Activated CD8-positive, alpha-beta T cell treated with anti-CD3 and anti-CD28 coated beads for 36 hours (primary cell): ENCODE measurements at regions not wholly inside any gene's neighbourhood (a gene's known extent, or its start where the extent isn't known, plus 50 kb on each side); places are given as distances from the start of the nearest gene placed in this dataset.
"Not testable (repeated sequence)": the region's sequence is repeated elsewhere in the genome, so short reads cannot be mapped to it uniquely, and the experiment has no call there.

Experiments
- ATAC-seq: fragments of 200-7000 bp; cut with Tn5 transposase; one replicate; pipeline ENCODE4 v1.10.0; 2021; ENCODE audit warnings: mild to moderate bottlenecking, moderate library complexity
- CTCF ChIA-PET: fragments of 350-600 bp; sonication (Branson Sonifier 250); formaldehyde crosslinking; loops from one replicate; lab custom pipeline; 2021; ENCODE audit warnings: antibody characterized with exemption; lab: Charles Lee
- POLR2A ChIA-PET: fragments of 350-600 bp; sonication (Branson Sonifier 250); formaldehyde crosslinking; loops from one replicate; lab custom pipeline; 2021; ENCODE audit warnings: antibody characterized with exemption; lab: Charles Lee
- DNase-seq: peaks from one replicate; pipeline ENCODE4 v3.0.0-alpha.2; 2020
- H3K27ac Mint-ChIP-seq: one replicate; pipeline ENCODE4 v1.8.0; 2021; ENCODE audit warnings: mild to moderate bottlenecking, mixed read lengths
- H3K27me3 Mint-ChIP-seq: one replicate; pipeline ENCODE4 v1.8.0; 2021; ENCODE audit warnings: mixed read lengths
- H3K36me3 Mint-ChIP-seq: one replicate; pipeline ENCODE4 v1.8.0; 2021; ENCODE audit warnings: low read depth, mixed read lengths
- H3K4me1 Mint-ChIP-seq: one replicate; pipeline ENCODE4 v1.8.0; 2021; ENCODE audit warnings: low read depth, mixed read lengths
- H3K4me3 Mint-ChIP-seq: one replicate; pipeline ENCODE4 v1.8.0; 2021; ENCODE audit warnings: mild to moderate bottlenecking, moderate library complexity, mixed read lengths
- H3K9me3 Mint-ChIP-seq: one replicate; pipeline ENCODE4 v1.8.0; 2021; ENCODE audit warnings: mixed read lengths
- CTCF ChIP-seq: fragments of 200-600 bp; IDR thresholded peaks from one replicate; pipeline ENCODE4 v1.8.0; 2022; ENCODE audit warnings: antibody characterized with exemption, mild to moderate bottlenecking
- intact Hi-C: fragments of 100-400 bp; cut with micrococcal nuclease; formaldehyde crosslinking; loops from one replicate; pipeline ENCODE4 v1.10.0; 2022

- Mint-ChIP-seq H3K36me3 (no peaks in the 10 kb centered on the region), H3K4me3 (no peak overlapping the region), H3K27me3 (no peaks in the 10 kb centered on the region), H3K9me3 (no peaks in the 10 kb centered on the region), H3K27ac (no peak overlapping the region), H3K4me1 (peaks cover 14% of the 10 kb centered on the region)
- TF ChIP-seq CTCF: no peak
- DNase-seq (no peak), ATAC-seq (no peak)
- intact Hi-C loops: no loop called here
- CTCF ChIA-PET: no interaction called here
- POLR2A ChIA-PET: no interaction called here
Observed at GRCh38 chrX:42017971-42018370, 94.6 kb upstream of the CASK start.

GRCh38 chrX:42000836-42001235, 77.5 kb upstream of the CASK start:
- no peak for TF ChIP-seq CTCF
- CTCF ChIA-PET: no interaction called here
- ATAC-seq: no peak

DNA sequence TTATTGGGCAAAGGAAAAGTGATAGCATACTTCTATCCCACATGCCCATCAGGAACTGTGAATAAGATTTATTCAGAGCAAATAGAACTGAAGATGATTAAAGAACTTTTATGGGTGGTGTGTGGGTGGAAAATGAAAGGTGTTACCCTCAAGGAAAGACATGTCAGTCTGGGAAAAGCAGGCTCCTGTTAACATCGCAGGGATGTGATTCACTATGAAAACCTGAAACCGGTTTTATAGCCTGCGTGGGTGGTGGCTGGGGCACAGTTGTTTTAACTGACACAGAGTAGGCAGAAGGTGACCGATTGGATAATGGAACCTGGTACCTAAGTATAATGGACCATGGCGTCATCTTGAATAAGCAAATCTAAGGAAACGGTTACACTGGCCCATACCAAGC, 61.3 kb upstream of the CASK start:
- ATAC-seq (no peak), DNase-seq (no peak)
- ChIA-PET POLR2A (no interaction called here), CTCF (no interaction called here)
- intact Hi-C loops: no loop called here
- H3K9me3 Mint-ChIP-seq: no peaks in the 10 kb centered on the region
- H3K36me3 Mint-ChIP-seq: no peaks in the 10 kb centered on the region
- peaks cover under 1% of the 10 kb centered on the region for H3K27me3 Mint-ChIP-seq
- no peak overlapping the region for H3K4me3 Mint-ChIP-seq
- TF ChIP-seq CTCF: no peak
- peaks cover 6% of the 10 kb centered on the region for H3K4me1 Mint-ChIP-seq
- H3K27ac Mint-ChIP-seq: no peak overlapping the region

More at GRCh38 chrX:42000836-42001235, 77.5 kb upstream of the CASK start:
- no peaks in the 10 kb centered on the region for H3K27me3 Mint-ChIP-seq
- H3K4me3 Mint-ChIP-seq: no peak overlapping the region
- no peaks in the 10 kb centered on the region for H3K9me3 Mint-ChIP-seq
- intact Hi-C loops: no loop called here
- no peak for DNase-seq
- no peaks in the 10 kb centered on the region for H3K4me1 Mint-ChIP-seq
- no peaks in the 10 kb centered on the region for H3K36me3 Mint-ChIP-seq
- POLR2A ChIA-PET: no interaction called here
- H3K27ac Mint-ChIP-seq: no peak overlapping the region

- no peak overlapping the region for H3K27ac Mint-ChIP-seq
- ChIA-PET CTCF (no interaction called here), POLR2A (no interaction called here)
- H3K9me3 Mint-ChIP-seq: no peaks in the 10 kb centered on the region
- H3K4me3 Mint-ChIP-seq: no peak overlapping the region
- peaks cover 6% of the 10 kb centered on the region for H3K4me1 Mint-ChIP-seq
- H3K27me3 Mint-ChIP-seq: no peaks in the 10 kb centered on the region
- no peaks in the 10 kb centered on the region for H3K36me3 Mint-ChIP-seq
- DNase-seq: no peak
- no peak for TF ChIP-seq CTCF
- no peak for ATAC-seq
- intact Hi-C loops: no loop called here
Observed at GRCh38 chrX:41982953-41983352, 59.6 kb upstream of the CASK start.

DNA sequence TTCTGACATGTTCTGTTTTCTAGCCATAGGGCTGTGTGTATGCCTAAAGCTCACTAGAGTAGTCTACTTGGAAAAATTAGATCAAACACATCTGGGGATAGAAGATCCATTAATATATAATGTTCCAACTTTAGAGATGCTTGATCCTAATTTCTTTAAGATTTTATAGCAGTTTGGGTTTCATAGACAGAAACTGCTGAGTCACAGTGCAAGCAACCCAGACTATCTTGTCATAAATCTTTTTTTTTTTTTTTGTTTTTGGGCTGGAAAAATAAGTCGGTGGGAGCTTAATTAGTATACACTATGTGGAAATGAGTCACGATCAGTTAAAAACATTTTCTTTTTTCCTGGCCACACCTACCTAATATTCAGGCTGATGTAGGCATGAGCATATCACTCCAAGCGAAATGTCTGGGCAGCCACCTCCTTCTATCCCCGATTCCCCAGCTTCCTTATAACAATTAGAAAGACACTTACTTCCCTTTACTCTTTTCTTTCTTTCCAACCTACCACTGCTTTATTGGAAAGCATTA, 58.2 kb upstream of the CASK start:
- no peak for DNase-seq
- intact Hi-C loops: no loop called here
- POLR2A ChIA-PET: no interaction called here
- Mint-ChIP-seq H3K4me3 (no peak overlapping the region), H3K27me3 (no peaks in the 10 kb centered on the region), H3K36me3 (no peaks in the 10 kb centered on the region), H3K4me1 (peaks cover 6% of the 10 kb centered on the region), H3K9me3 (no peaks in the 10 kb centered on the region), H3K27ac (no peak overlapping the region)
- CTCF ChIA-PET: no interaction called here
- no peak for ATAC-seq
- TF ChIP-seq CTCF: no peak

DNA sequence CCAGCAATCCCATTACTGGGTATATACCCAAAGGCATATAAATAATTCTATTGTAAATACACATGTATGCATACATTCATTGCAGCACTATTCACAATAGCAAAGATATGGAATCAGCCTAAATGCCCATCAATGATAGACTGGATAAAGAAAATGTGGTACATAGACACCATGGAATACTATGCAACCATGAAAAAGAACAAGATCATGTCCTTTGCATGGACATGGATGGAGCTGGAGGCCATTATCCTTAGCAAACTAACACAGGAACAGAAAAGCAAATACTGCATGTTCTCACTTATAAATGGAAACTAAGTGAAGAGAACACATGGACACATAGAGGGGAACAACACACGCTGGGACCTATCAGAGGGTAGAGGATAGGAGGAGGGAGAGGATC, 51.3 kb upstream of the CASK start:
- H3K36me3 Mint-ChIP-seq, intact Hi-C loops, H3K27me3 Mint-ChIP-seq, H3K4me1 Mint-ChIP-seq, DNase-seq, H3K4me3 Mint-ChIP-seq, CTCF ChIA-PET, ATAC-seq, POLR2A ChIA-PET, H3K27ac Mint-ChIP-seq, H3K9me3 Mint-ChIP-seq: not testable (repeated sequence)
